Activated T-helper 9 cell treated with anti-CD3 and anti-CD28 coated beads, Interleukin-2, amount 50 U/mL, for 16 hours (primary cell): ENCODE measurements at regions not wholly inside any gene's neighbourhood (a gene's known extent, or its start where the extent isn't known, plus 50 kb on each side); places are given as distances from the start of the nearest gene placed in this dataset.

Source experiments
- DNase-seq: peaks from one replicate; pipeline ENCODE4 v3.0.0-alpha.2; 2020; ENCODE audit warnings: low read depth

GRCh38 chr1:30316056-30316455 lies 407.3 kb downstream of the MATN1 start:
- no peak for DNase-seq

GRCh38 chr1:30315185-30315960 lies 408.0 kb downstream of the MATN1 start:
- no peak for DNase-seq

- DNase-seq: no peak
Measured at GRCh38 chr1:30314591-30314990, 408.8 kb downstream of the MATN1 start.

- DNase-seq: no peak
Measured at GRCh38 chr1:30313584-30313983, 409.8 kb downstream of the MATN1 start.

GRCh38 chr1:30313176-30313575 lies 410.2 kb downstream of the MATN1 start:
- no peak for DNase-seq

GRCh38 chr1:30312226-30312625 lies 411.2 kb downstream of the MATN1 start:
- DNase-seq: no peak

- DNase-seq: no peak
Measured at GRCh38 chr1:30311749-30312148, 411.6 kb downstream of the MATN1 start.

- DNase-seq: no peak
Measured at GRCh38 chr1:30310966-30311742, 412.2 kb downstream of the MATN1 start.

GRCh38 chr1:30307182-30307581 lies 416.2 kb downstream of the MATN1 start:
- no peak for DNase-seq

- no peak for DNase-seq
Measured at GRCh38 chr1:30305519-30305918, 417.9 kb downstream of the MATN1 start.

GRCh38 chr1:30305061-30305460 lies 418.3 kb downstream of the MATN1 start:
- no peak for DNase-seq

GRCh38 chr1:30304080-30304479 lies 419.3 kb downstream of the MATN1 start:
- DNase-seq: no peak

- no peak for DNase-seq
Measured at GRCh38 chr1:30303387-30303786, 420.0 kb downstream of the MATN1 start.

- no peak for DNase-seq
Measured at GRCh38 chr1:30302858-30303257, 420.5 kb downstream of the MATN1 start.

- no peak for DNase-seq
Measured at GRCh38 chr1:30300669-30301068, 422.7 kb downstream of the MATN1 start.

GRCh38 chr1:30299393-30299792 lies 424.0 kb downstream of the MATN1 start:
- DNase-seq: no peak

- DNase-seq: no peak
Measured at GRCh38 chr1:30295674-30296073, 427.7 kb downstream of the MATN1 start.

- no peak for DNase-seq
Measured at GRCh38 chr1:30295266-30295665, 428.1 kb downstream of the MATN1 start.

GRCh38 chr1:30294508-30294907 lies 428.9 kb downstream of the MATN1 start:
- no peak for DNase-seq

- DNase-seq: no peak
Measured at GRCh38 chr1:30292451-30292850, 430.9 kb downstream of the MATN1 start.

- no peak for DNase-seq
Measured at GRCh38 chr1:30291526-30291925, 431.9 kb downstream of the MATN1 start.

GRCh38 chr1:30290581-30290980 lies 432.8 kb downstream of the MATN1 start:
- DNase-seq: no peak

- no peak for DNase-seq
Measured at GRCh38 chr1:30287976-30288375, 435.4 kb downstream of the MATN1 start.
